Ovary (tissue), 7 donors: ENCODE measurements at regions not wholly inside any gene's neighbourhood (a gene's known extent, or its start where the extent isn't known, plus 50 kb on each side); places are given as distances from the start of the nearest gene placed in this dataset.

Experiments used
- DNase-seq, 5 donors: peaks; one replicate each; pipeline ENCODE4 v3.0.0-alpha.2; 2019 to 2020
- H3K27ac ChIP-seq, 2 donors: fragments of 200-600 bp; one replicate each; pipeline versions ENCODE4 v1.5.1 to v1.8.0; 2019 to 2022
- H3K27me3 ChIP-seq: fragments of 200-600 bp; one replicate; pipeline ENCODE4 v1.8.0; 2022
- H3K36me3 ChIP-seq: fragments of 200-600 bp; sonication (generic); one replicate; pipeline ENCODE4 v1.5.1; 2019
- H3K4me1 ChIP-seq: one replicate; pipeline ENCODE4 v1.8.1; 2013; ENCODE audit warnings: mild to moderate bottlenecking, moderate library complexity; ENCODE audit not compliant: insufficient read depth
- H3K4me3 ChIP-seq: fragments of 200-600 bp; sonication (generic); one replicate; pipeline ENCODE4 v1.5.1; 2017
- H3K9me3 ChIP-seq, 2 donors: fragments of 200-600 bp in 1 of 2; sonication (generic) in 1 of 2; one replicate each; pipeline versions ENCODE4 v1.5.1 to v1.8.1; 2013 to 2019; ENCODE audit warnings: mild to moderate bottlenecking in 1 of 2, moderate library complexity in 1 of 2
- CTCF ChIP-seq, 3 donors: fragments of 450-650 bp in 2 of 3; fragments of 200-600 bp in 1 of 3; IDR thresholded peaks; one replicate each; pipeline versions ENCODE4 v1.5.1 to v1.8.0; 2016 to 2022; ENCODE audit warnings: antibody characterized with exemption in 3 of 3, mild to moderate bottlenecking in 1 of 3
- EP300 ChIP-seq: sonication (generic); formaldehyde crosslinking; IDR thresholded peaks from one replicate; pipeline ENCODE4 v1.6.1; 2017; ENCODE audit warnings: antibody characterized with exemption
- POLR2A ChIP-seq: fragments of 450-650 bp; IDR thresholded peaks from one replicate; pipeline ENCODE4 v1.6.1; 2017; ENCODE audit warnings: antibody characterized with exemption, mild to moderate bottlenecking, moderate library complexity
- WGBS, 3 donors: extraction: QIAGEN DNeasy Blood & Tissue Kit in 1 of 3; methylation state at CpG; one replicate each; pipeline versions ENCODE4 v1.1.5 to v1.1.7; 2013 to 2017; 5-methylcytosine and 5-hydroxymethylcytosine counted together
- intact Hi-C, 4 donors: fragments of 100-400 bp; cut with DNase I; formaldehyde crosslinking; loops; one replicate each; pipeline versions ENCODE4 v1.11.0 to v1.15.1; 2022 to 2023
- donor health status: DM: no; HTN: no; CAD: no; lungs with moderate emphysema.
- donor health status: DM: no; HTN: no; CAD: no.
- donor health status: Bipolar disorder and iron deficiency.
- donor health status: DM: no; HTN: no; CAD: no.
- donor health status: DM: yes; HTN: yes; CAD: no.

- no peak for TF ChIP-seq POLR2A
- TF ChIP-seq CTCF (IDR thresholded peaks at IDR 0.05): no peak
- TF ChIP-seq EP300: no peak
- H3K27ac ChIP-seq: peak overlapping the region in 1 of 2 donors; percentile 29
- H3K4me3 ChIP-seq: no peak overlapping the region
- intact Hi-C loops: no loop called here
- DNase-seq: peak; percentile 42 to 80 (median 62)
- peaks cover 2% of the 10 kb centered on the region for H3K4me1 ChIP-seq
- no peaks in the 10 kb centered on the region for H3K36me3 ChIP-seq
- WGBS, 3 donors: 7 to 13% (median 12%) methylated on average over 12 of the region's 12 CpGs
- H3K9me3 ChIP-seq: no peaks in the 10 kb centered on the region
- no peaks in the 10 kb centered on the region for H3K27me3 ChIP-seq
Measured at GRCh38 chr17:31696184-31696602, 162.9 kb downstream of the COPRS start.

- 78 to 85% (median 81%) methylated on average over 8 of the region's 8 CpGs for WGBS, 3 donors
Measured at GRCh38 chr17:31695456-31696090, 163.5 kb downstream of the COPRS start.

GRCh38 chr17:31693433-31694220 lies 165.4 kb downstream of the COPRS start:
- no peak for DNase-seq
- H3K4me1 ChIP-seq: peaks cover 2% of the 10 kb centered on the region
- H3K27ac ChIP-seq: no peak overlapping the region
- H3K27me3 ChIP-seq: no peaks in the 10 kb centered on the region
- no peak for TF ChIP-seq CTCF (IDR thresholded peaks at IDR 0.05)
- no peak for TF ChIP-seq POLR2A
- no peak for TF ChIP-seq EP300
- no peak overlapping the region for H3K4me3 ChIP-seq
- 38 to 74% (median 65%) methylated on average over 5 of the region's 5 CpGs for WGBS, 3 donors
- no peaks in the 10 kb centered on the region for H3K36me3 ChIP-seq
- intact Hi-C loops: no loop called here
- no peaks in the 10 kb centered on the region for H3K9me3 ChIP-seq

More at GRCh38 chr17:31695456-31696090, 163.5 kb downstream of the COPRS start:
- no peaks in the 10 kb centered on the region for H3K27me3 ChIP-seq
- DNase-seq: no peak
- no peaks in the 10 kb centered on the region for H3K36me3 ChIP-seq
- intact Hi-C loops: no loop called here
- H3K27ac ChIP-seq: no peak overlapping the region
- TF ChIP-seq POLR2A: no peak
- no peak for TF ChIP-seq EP300
- TF ChIP-seq CTCF (IDR thresholded peaks at IDR 0.05): no peak
- H3K4me1 ChIP-seq: peaks cover 2% of the 10 kb centered on the region
- H3K9me3 ChIP-seq: no peaks in the 10 kb centered on the region
- H3K4me3 ChIP-seq: no peak overlapping the region

- intact Hi-C loops: no loop called here
Measured at GRCh38 chr17:31692632-31693031, 166.4 kb downstream of the COPRS start.

More at GRCh38 chr17:31692632-31693031, 166.4 kb downstream of the COPRS start:
- H3K27me3 ChIP-seq: no peaks in the 10 kb centered on the region
- no peaks in the 10 kb centered on the region for H3K36me3 ChIP-seq
- DNase-seq: no peak
- H3K27ac ChIP-seq: no peak overlapping the region
- H3K4me1 ChIP-seq: peaks cover 2% of the 10 kb centered on the region
- TF ChIP-seq EP300 (no peak), CTCF (IDR thresholded peaks at IDR 0.05) (no peak), POLR2A (no peak)
- 73 to 83% (median 76%) methylated on average over 7 of the region's 7 CpGs for WGBS, 3 donors
- H3K9me3 ChIP-seq: no peaks in the 10 kb centered on the region
- no peak overlapping the region for H3K4me3 ChIP-seq
